ENCODE measurements at regions not wholly inside any gene's neighbourhood (a gene's known extent, or its start where the extent isn't known, plus 50 kb on each side); places are given as distances from the start of the nearest gene placed in this dataset.

DNA sequence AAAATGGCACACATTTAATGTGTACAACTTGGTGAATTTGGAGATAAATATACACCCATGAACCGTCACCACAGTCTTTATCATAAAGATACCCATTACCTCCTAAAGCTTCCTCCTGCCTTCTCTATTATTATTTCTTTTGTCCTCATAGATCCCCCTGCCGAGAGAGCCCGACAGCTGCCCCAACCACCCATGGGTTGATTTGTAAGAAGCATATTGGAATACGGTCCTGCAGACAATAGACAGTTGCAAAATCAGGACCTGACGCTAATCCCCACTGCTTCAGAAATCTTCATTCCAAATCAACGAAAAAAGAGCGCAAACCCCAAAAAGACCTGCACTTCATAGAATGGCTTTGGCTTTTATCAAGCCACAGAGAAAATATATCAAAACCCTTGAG, 697.5 kb downstream of the SEMA5A start:
- TF ChIP-seq YY1 (IDR thresholded peaks at IDR 0.05; ENCODE audit: insufficient read depth, insufficient read length) (no peak), ZNF274 (IDR thresholded peaks at IDR 0.05; ENCODE audit: low read depth, low read length) (no peak), SUZ12 (IDR thresholded peaks at IDR 0.05; ENCODE audit: extremely low read depth, insufficient read depth, insufficient read length) (no peak)
